Keratinocyte (primary cell): ENCODE measurements at regions not wholly inside any gene's neighbourhood (a gene's known extent, or its start where the extent isn't known, plus 50 kb on each side); places are given as distances from the start of the nearest gene placed in this dataset.

ENCODE experiments used
- EZH2 ChIP-seq: IDR thresholded peaks from one replicate; pipeline ENCODE4 v1.6.1; 2012; ENCODE audit warnings: inconsistent platforms, mild to moderate bottlenecking, low read length, moderate library complexity
- TF ChIP-seq, protein P1 (sequence below), 3 experiments: IDR thresholded peaks in 1 of 3; conservative IDR thresholded peaks in 1 of 3; optimal IDR thresholded peaks in 1 of 3; 2 replicates in 2 of 3; 3 replicates in 1 of 3; pipeline versions ENCODE3 to v1.5.1; 2011; ENCODE audit warnings: low read length in 3 of 3, mild to moderate bottlenecking in 3 of 3, moderate library complexity in 2 of 3, control low read depth in 1 of 3, inconsistent platforms in 1 of 3; ENCODE audit not compliant: insufficient read depth in 2 of 3; ENCODE audit errors: extremely low read depth in 1 of 3

DNA sequence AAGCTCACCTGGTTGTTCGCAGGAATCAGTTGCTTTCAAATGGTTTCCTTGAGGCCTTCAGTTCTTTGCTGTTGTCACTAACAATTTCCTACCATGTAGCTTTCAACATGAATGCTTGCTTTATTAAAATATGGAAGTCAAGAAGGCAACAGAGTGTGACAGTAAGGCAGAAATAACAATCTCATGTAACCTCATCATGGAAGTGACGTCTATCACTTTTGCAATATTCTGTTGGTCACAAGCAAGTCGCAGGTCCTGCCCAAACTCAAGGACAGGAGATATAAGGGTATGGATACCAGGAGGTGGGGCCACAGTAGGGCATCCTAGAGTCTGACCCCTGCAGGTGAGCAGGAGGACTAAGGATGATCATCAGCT, 296.8 kb upstream of the ZP4 start:
- TF ChIP-seq, protein P1, sequence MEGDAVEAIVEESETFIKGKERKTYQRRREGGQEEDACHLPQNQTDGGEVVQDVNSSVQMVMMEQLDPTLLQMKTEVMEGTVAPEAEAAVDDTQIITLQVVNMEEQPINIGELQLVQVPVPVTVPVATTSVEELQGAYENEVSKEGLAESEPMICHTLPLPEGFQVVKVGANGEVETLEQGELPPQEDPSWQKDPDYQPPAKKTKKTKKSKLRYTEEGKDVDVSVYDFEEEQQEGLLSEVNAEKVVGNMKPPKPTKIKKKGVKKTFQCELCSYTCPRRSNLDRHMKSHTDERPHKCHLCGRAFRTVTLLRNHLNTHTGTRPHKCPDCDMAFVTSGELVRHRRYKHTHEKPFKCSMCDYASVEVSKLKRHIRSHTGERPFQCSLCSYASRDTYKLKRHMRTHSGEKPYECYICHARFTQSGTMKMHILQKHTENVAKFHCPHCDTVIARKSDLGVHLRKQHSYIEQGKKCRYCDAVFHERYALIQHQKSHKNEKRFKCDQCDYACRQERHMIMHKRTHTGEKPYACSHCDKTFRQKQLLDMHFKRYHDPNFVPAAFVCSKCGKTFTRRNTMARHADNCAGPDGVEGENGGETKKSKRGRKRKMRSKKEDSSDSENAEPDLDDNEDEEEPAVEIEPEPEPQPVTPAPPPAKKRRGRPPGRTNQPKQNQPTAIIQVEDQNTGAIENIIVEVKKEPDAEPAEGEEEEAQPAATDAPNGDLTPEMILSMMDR (optimal IDR thresholded peaks at IDR 0.05 in 1 of 3, IDR thresholded peaks at IDR 0.05 in 1 of 3, conservative IDR thresholded peaks at IDR 0.05 in 1 of 3; ENCODE audit: extremely low read depth in 1 of 3, insufficient read depth in 2 of 3, low read length in 3 of 3) = no peak
- TF ChIP-seq EZH2 = no peak
